ENCODE measurements at regions not wholly inside any gene's neighbourhood (a gene's known extent, or its start where the extent isn't known, plus 50 kb on each side); places are given as distances from the start of the nearest gene placed in this dataset.

- TF ChIP-seq POLR2AphosphoS5 (IDR thresholded peaks at IDR 0.05; ENCODE audit: borderline replicate concordance, low read depth, low read length), result no peak
- no peak for TF ChIP-seq EZH2 (IDR thresholded peaks at IDR 0.05)
Observed at GRCh38 chr18:46421973-46422551, 235.0 kb downstream of the LOXHD1 start.
